HT-29 (cell line): ENCODE measurements at regions not wholly inside any gene's neighbourhood (a gene's known extent, or its start where the extent isn't known, plus 50 kb on each side); places are given as distances from the start of the nearest gene placed in this dataset.

Experiments
- DNase-seq: peaks from one replicate; pipeline ENCODE4 v3.0.0-alpha.2; 2015; ENCODE audit warnings: low spot score

DNA sequence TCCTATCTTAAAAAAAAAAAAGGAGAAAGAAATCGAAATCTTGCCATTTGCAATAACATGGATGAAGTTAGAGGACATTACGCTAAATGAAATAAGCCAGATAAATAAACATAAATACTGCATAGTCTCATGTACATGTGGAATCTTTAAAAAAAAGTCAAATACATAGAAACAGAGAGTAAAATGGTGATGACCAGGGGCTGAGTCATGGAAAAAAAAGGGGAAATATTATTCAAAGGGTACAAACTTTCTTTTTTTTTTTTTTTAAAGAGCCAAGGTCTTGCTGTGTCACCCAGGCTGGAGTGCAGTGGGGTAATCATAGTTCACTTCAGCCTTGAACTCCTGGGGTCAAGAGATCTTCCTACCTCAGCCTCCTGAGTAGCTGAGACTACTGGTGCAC is 310.1 kb downstream of the ZNF608 start:
- DNase-seq = no peak

DNA sequence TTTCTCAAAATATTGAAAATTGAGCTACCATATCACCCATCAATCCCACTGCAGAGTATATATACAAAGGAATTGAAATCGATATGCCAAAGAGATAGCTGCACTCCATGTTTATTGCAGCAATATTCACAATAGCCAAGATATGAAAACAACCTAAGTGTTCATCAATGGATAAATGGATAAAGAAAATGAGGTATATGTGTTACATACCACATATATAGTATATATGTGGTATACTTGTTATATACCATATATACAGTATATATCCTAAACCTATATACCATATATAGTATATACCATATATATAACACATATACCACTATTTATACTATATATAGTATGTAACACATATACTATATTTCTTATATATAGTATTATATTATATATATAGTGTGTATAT is 313.3 kb downstream of the ZNF608 start:
- no peak for DNase-seq

DNA sequence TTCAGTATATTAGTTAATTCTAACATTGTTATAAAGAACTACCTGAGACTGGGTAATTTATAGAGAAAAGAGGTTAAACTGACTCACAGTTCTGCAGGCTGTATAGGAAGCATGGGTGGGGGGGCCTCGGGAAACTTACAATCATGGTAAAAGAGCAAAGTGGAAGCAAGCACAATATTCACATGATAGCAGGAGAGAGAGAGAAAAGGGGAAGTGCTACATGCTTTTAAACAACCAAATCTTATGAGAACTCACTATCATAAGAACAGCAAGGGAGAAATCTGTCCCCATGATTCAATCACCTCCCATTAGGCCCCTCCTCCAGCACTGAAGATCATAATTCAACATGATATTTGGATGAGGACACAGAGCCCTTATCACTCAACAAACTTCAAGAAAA is 324.9 kb downstream of the ZNF608 start:
- no peak for DNase-seq

DNA sequence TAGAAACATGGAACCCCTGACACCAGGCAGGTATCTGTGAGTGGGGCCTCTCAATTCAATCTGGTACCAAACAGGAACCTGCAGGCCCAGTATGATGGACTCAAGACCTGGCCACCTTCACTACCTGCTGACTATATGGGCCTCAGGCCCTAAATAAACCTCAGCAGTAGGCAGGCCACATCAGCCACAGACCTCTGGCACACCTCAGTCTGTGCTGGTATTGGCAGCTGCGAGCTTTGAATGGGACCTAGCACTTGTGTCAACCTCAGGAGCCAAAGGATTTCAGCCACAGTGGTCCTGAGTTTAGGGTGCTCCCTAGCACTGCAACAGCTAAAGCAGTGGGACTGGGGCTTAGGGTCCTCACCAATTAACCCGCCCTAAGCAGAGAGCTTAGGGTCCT is 325.5 kb downstream of the ZNF608 start:
- DNase-seq = no peak

DNA sequence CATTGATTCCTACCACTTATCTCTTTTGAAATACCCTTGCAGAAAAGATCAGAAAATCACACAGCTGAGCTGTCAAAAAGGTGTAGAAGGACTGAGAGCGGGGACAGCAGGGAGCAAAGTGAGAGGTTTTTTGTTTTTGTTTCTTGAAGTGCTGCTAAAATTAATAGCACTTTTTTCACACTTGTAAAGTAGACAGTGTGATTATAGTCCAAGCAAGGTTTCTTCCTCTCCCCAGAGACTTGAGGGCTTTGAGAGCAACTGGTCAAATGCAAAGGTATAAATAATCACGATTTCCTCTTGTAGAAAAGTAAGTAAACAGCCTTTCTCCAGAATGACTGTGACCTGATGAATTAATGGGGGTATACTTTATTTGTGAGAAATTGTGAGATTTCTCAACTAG is 326.9 kb downstream of the ZNF608 start:
- DNase-seq = no peak

DNA sequence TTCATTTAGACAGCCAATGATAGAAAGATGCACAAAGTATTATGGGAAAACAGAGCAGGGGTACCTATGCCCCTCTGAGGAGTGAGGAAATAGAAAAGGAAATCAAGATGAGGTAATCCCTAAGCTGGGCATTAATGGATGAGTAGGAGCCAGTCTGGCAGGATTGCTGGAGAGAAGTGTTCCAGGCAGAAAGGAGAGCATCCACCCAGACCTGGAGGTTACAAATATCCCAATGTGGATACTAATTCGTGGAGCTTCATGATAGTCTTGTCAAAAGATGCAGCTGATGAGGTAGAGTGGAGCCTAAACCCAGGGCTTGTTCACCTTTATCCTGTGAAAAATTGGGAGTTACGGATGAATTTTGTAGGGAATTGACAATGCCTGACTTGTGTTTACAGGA is 328.0 kb downstream of the ZNF608 start:
- DNase-seq = no peak

DNA sequence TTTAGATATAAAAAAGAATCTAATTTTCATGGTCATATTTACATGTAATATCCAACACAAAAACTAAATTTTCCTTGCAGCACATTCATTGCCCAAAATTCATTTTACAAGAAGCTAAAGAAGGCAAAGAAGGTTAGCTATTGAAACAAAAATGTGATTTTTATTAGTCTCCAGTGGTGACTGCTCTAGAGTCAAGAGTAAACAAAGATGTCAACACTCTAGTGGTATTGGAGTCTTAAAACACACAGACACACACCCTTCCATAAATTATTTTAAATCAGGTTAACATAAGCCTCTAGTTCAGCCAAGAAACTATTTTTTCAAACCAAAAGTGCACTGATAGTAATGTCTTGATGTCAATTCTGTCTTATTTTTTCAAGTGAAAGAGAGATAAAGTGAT is 329.2 kb downstream of the ZNF608 start:
- DNase-seq = no peak

DNA sequence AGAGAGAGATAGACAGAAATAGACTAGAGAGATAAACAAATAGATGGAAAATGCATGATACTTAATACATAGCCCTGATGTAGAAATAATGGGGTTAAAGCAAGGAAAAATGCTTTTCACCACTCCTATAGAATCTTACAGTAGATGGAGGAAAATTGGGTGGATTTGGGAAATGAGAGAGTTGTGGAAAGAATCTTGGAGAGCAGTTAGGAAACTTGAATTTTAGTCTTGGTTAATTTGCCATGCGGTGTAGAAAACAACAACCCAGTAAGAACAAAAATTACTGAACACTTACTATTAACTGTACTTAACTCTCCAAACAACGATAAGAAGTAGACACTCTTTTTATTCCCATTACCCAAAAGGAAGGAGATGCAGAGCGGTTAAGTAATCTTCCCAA is 329.8 kb downstream of the ZNF608 start:
- DNase-seq = no peak

DNA sequence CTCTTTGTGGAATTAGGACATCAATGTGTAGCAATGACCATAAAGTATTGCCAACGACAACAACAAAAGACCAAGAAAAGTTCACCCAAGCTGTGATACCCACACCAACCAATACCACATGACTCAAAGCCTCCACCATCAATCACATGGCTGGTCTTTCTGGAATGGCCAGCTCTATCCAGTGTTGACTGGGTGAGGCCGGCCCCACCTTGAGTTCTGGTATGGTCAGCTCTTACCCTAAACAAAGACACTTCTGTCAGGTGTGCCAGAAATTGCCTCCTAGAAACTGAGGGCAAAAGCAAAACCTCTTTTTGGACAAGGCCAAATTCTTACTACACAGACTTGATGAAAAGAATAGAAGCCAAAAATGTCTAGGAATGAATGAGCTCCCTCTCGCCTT is 331.5 kb downstream of the ZNF608 start:
- DNase-seq = no peak

DNA sequence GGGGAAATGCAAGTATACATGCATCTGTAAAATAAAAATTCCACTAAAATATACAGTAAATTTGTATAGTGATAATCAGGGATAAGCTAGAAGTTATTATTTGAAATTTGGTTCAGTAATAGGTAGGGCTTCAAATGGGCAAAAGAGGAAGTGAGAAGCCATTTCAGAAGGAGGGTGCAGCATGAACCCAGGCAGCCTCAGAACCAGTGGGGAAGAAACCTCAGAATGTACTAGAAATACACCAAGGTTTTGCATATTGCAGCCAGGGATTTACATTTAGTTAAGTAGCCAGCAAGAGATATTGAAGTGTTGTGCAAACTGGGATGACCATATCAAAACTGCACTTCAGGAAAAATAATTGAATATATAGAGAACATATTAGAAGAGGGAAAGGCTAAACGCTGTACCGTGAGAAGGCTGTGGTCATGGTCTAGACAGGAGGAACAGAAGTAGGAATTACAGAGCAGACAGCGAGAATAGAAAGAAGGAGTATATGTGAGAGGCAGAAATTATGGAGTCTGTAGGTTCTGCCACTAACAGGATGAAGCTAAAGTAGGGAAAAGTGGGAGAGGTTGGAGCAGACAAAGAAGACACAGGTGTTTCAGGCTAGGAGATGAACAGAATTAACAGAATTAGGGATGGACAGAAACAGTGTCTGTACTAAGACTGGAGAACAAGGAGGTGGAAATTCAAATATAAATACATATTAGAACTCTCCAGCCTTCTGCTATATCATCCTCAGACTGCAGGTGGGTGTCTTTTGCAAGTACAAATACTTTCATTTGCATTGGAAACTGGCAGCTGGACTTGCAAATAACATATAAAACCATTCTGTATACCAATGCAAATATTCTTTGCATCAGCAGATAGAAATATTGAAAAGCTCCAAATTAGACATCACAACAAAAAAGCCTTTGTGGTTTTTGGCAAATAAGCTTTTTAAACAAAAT is 335.6 kb downstream of the ZNF608 start:
- no peak for DNase-seq

DNA sequence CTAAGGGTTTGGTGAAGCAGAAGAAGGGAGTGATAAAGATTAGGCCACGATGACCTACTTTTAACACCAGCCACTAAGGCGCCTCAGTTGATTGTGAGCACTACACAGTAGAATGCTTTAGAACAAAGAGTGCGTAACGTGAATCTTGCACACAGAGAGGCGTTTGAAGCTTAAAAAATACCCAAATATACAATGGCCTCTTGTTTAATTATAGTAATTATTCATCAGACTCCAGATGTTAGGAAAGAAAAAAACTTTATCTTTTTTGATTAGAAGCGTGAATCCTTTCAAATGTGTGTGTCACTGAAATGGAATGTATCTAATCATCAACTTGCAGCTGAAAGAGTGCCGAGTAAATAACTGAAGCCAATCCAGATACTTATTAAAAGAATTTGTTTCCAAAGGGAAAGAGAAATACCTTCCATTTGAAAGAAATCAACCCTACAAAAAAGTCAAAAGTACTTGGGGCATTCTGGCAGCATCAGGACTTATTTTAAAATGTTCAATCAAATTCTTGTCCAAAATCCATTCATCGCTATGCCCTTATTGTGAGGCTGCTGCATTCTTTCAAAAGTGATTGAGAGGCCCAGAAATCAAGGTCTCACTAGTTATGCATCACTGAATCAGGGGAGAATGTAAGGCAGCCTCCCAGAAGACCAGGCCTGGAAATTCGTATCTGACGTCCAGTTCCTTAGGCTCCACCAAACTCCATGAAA is 337.5 kb downstream of the ZNF608 start:
- no peak for DNase-seq

DNA sequence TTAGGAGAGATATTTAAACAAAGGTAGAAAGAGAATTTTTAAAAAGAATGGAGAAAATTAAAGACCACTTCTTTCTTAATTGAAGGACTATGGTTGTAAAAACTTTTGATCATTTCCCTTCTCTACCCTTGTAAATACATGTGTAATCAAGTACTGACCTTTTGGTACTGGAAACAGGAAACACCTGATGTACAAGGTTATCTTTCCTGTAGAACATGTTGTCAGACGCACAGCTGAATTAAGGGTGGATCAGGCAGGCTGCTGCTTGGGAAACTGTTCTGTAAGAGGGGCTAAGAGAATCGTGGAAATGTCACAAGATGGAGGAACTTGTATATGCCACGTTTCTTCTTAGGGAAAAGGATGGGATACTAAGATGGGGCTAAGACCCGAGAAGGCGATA is 341.6 kb downstream of the ZNF608 start:
- no peak for DNase-seq

DNA sequence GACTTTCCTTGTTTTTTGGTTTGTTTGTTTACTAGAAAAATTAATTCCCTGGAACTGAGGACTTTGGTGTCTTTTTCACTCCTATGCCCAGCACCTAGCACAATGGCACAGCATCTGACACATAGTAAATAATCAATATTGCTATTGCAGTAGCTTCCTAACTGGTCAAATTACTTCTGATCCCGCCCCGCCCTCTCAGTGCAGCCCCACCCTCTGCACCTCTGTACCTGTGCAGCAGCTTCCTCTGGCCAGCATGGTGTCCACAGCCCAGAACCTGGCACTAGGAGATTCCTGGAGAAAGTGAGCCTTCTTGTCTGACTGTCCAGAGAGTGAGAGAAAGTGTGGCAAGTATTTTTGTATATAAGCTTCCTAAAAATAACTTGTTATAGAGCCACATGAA is 343.2 kb downstream of the ZNF608 start:
- no peak for DNase-seq

DNA sequence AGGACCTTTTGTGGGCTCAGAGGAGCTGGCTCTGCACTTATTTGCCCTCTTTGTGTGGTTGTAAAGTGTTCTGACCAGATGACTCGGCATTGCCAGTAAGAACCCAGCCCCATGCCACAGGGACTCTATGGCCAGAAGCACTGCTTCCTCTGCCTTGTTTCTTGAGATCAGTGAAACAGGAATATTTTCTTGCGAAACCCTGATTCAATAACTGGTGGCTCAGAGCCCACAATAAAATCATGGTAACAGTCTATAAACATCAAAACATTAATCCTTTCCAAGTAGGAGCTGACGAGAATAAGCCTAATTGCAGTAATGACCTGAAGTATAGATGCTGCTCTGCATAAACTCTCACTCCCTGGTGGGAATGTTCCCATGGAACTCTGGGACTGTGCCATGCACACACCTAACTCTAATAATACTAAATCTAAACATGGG is 344.3 kb downstream of the ZNF608 start:
- no peak for DNase-seq

DNA sequence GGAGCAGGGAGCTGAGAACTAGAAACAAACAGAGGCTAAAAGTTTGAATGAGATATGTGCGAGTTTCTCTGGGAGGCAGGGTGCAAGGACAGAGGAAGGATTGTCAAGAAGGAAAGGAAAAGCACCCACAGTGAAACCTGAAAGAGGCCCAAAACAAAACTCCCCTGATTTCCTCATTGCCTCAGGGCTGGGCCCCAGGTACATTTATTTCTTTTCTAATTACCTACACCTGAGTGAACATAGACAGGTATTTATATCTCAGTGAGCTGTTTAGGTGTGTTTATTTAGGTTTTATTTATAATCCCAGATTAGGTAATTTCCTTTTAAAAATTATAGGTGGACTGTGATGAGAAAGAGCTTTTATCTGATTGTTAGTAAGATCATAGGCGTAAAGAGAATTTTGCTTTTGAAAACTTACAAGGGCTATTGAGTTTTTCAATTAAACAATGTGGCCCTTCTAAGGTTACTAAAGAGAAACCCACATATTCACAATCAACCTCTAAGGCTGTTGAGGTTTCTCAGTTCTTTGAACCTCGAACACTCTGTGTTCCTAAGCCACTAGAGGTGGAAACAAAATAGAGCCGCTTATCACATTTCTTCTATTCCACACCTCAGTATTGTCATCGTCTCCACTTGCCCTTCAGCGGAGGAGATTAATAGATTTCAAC is 344.8 kb downstream of the ZNF608 start:
- no peak for DNase-seq

DNA sequence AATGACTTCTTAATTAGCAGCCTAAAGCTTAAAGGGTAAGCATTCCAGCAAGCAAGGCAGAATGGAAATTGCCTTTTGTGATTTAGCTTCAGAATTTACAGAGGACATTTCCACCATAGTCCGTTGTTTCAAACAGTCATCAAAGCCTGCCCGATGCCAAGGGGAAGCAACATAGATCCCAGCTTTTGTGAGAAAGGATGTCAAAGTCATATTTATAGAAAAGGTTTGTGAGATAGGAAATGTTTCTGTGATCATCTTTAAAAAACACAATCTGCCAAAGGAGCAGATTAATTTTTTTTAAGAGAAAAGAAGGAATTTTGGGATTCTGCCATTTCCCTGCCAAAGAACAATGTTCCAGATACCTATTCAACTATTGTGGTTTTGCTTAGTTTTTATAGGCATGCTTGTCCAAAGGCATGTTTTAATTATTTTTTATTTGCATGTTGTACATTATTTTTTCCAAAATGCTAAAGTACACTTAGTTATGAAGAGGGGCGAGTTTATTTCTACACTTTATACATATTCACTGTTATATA is 346.9 kb downstream of the ZNF608 start:
- DNase-seq = no peak

DNA sequence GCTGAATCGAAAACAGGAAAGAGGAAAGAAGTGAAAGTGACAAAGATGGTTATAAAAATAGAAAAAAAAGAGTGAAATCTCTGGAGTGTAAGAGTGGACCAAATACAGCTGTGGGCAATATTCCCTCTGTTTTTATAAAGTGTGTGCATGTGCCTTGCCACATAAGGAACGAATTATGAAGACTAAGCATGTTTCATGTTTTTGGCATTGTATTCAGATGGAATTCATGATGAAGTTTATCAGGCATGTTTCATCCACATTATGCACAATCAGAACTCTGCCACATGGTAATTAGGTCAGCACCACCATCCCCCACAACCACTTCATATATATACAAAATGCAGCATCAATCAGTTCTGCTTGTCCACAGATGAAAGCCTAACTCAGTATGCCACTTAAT is 348.0 kb downstream of the ZNF608 start:
- no peak for DNase-seq

DNA sequence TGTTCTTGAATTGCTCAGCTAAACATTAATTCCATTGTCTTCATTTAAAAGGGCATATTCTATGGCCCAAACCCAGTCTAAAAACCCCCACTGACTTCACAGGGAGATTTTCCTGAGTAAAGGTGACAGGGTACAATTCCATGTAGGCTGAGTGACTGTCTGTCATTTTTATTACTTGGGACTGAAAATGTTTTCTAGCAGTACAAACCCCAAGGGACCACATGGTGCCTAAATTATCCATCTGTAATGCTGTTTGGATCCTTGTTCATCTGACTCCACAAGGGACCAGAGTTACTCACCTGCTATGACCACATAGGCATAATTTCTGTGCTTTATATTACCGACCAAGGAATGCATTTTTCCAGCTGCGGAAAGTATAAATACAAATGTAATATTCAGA is 349.1 kb downstream of the ZNF608 start:
- no peak for DNase-seq

DNA sequence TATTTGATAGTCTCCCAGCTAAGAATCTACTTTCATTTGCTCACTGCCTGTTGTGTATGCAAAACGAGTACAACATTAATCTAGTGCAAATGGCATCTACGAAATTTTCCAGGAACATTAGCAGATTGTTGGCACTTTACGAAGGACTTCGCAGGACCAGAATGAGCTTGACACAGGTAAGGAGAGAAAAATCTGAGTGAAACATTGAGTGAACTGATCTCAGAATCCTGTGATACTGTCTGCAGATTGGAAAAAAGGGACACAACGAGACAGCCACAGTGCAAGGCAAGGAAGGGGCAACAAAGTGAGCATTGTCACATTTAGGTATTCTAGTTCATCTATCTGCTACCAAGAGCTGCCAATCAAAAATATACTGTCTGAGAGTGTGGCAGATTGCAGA is 350.5 kb downstream of the ZNF608 start:
- no peak for DNase-seq

DNA sequence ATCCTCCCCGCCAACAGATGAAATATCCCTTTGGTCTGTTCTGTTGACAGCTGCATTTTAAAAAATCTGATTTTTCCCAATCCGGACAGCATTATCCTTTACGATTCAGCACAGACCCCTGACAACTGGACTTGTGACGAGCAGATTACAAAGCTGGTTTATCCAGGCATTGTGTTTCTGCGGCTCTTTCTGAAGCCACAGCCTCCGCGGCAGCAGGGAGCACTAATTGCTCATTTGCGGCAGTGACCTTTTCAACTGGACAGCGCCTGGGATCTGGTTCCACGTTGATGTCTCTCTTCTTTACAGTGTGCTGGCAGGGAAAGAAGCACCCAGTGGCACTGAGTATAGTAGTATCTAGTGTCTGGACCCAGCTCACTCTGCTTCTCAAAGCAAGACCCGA is 351.2 kb downstream of the ZNF608 start:
- DNase-seq = no peak

DNA sequence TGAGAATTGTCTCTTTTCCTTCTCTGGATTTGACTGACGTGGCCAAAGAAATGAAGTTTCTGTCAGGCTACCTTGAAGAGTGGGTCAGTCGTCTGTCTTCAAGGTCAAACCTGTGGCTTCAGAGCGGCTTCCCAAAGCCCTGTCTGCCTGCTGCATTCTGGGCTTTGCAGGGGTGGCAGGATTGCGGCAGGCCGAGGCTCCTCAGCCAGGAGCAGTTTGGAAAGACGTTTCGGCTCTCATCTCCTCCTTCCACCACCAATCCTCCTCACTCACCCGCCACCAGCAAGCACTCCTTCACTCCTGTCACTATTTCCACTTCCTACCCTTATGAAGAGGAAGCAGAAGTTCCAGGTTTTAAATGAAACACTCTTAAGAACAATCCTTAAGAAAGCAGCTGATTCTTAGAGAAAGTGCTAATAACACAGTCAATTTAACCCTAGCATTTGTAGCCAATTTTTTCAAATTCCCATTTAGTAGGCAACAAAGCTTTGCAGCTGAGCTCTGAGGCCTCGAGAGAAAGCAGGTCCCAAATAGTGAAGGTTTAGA is 351.7 kb downstream of the ZNF608 start:
- DNase-seq = no peak
